ENCODE measurements at regions not wholly inside any gene's neighbourhood (a gene's known extent, or its start where the extent isn't known, plus 50 kb on each side); places are given as distances from the start of the nearest gene placed in this dataset.

- TF ChIP-seq ZNF230 (CRISPR knock-in tag; IDR thresholded peaks at IDR 0.05) (no peak), MIXL1 (CRISPR knock-in tag; IDR thresholded peaks at IDR 0.05) (no peak), MAFF (IDR thresholded peaks at IDR 0.05; ENCODE audit: low read depth, low read length) (no peak), ZC3H13 (CRISPR knock-in tag; IDR thresholded peaks at IDR 0.05) (no peak), ZBTB10 (CRISPR knock-in tag; IDR thresholded peaks at IDR 0.05; ENCODE audit: borderline replicate concordance) (no peak), GATAD1 (CRISPR knock-in tag; IDR thresholded peaks at IDR 0.05) (no peak), ZNF451 (CRISPR knock-in tag; IDR thresholded peaks at IDR 0.05) (no peak), ZNF589 (CRISPR knock-in tag; conservative IDR thresholded peaks at IDR 0.05) (no peak), NR2F2 (IDR thresholded peaks at IDR 0.05; ENCODE audit: borderline replicate concordance, low read depth) (no peak), PHF20 (CRISPR knock-in tag; IDR thresholded peaks at IDR 0.05) (no peak), TRAFD1 (CRISPR knock-in tag; IDR thresholded peaks at IDR 0.05; ENCODE audit: borderline replicate concordance) (no peak), ZNF180 (CRISPR knock-in tag; IDR thresholded peaks at IDR 0.05; ENCODE audit: borderline replicate concordance, low read depth) (no peak), MAFK (conservative IDR thresholded peaks at IDR 0.05 in 1 of 2, IDR thresholded peaks at IDR 0.05 in 1 of 2; ENCODE audit: low read length in 2 of 2) (no peak), TOE1 (CRISPR knock-in tag; IDR thresholded peaks at IDR 0.05) (no peak), MZF1 (CRISPR knock-in tag; IDR thresholded peaks at IDR 0.05; ENCODE audit: borderline replicate concordance) (no peak), ZNF235 (CRISPR knock-in tag; IDR thresholded peaks at IDR 0.05; ENCODE audit: borderline replicate concordance) (no peak)
- ChIA-PET POLR2A (no interaction called here), CTCF (ENCODE audit: low intra/inter-chr PET ratio, low total read pairs) (no interaction called here)
- H4K20me1 ChIP-seq (ENCODE audit: insufficient read depth, low read length), result no peaks in the 10 kb centered on the region
- BruUV-seq (replicated peaks), result no TSS peak
- no peaks in the 10 kb centered on the region for H3K9me3 ChIP-seq (ENCODE audit: low read length)
- no peak for FAIRE-seq
- no peak overlapping the region for H3K9ac ChIP-seq (ENCODE audit: insufficient read depth, low read depth, low read length)
- no peak for DNase-seq (ENCODE audit: low spot score)
- no peak for ATAC-seq
- no peak overlapping the region for H2AFZ ChIP-seq (ENCODE audit: low read length)
- no peak overlapping the region for H3K4me3 ChIP-seq (replicated peaks in 1 of 3; ENCODE audit: insufficient read depth in 1 of 3, low read depth in 2 of 3, low read length in 3 of 3)
- no peaks in the 10 kb centered on the region for H3K4me1 ChIP-seq (ENCODE audit: insufficient read depth, low read length)
- intact Hi-C loops (cut with micrococcal nuclease; ENCODE audit: unreplicated experiment), result no loop called here
- no peak overlapping the region for H3K4me2 ChIP-seq (ENCODE audit: low read depth, low read length)
- H3K27ac ChIP-seq (ENCODE audit: extremely low read length, insufficient read depth, low read length), result no peak overlapping the region
- no peaks in the 10 kb centered on the region for H3K36me3 ChIP-seq (replicated peaks in 1 of 2; ENCODE audit: control insufficient read depth in 1 of 2, insufficient read depth in 2 of 2, low read length in 2 of 2)
- 19% methylated on average over 2 of the region's 2 CpGs for WGBS (ENCODE audit: low lambda C conversion rate)
- no peaks in the 10 kb centered on the region for H3K79me2 ChIP-seq (ENCODE audit: insufficient read depth, low read length)
- in situ Hi-C loops (cut with HindIII; ENCODE audit: extremely low pct_ligation_motif_present, low pct_unique_long_range_greater_than_20kb), result no loop called here
- no peaks in the 10 kb centered on the region for H3K27me3 ChIP-seq (ENCODE audit: control insufficient read depth in 1 of 2, insufficient read depth in 2 of 2, low read length in 2 of 2)
Measured at GRCh38 chr6:40298207-40298606, 289.0 kb downstream of the LRFN2 start.
